Thymus (tissue), 11 donors: ENCODE measurements at regions not wholly inside any gene's neighbourhood (a gene's known extent, or its start where the extent isn't known, plus 50 kb on each side); places are given as distances from the start of the nearest gene placed in this dataset.

Source experiments
- DNase-seq, 9 donors: peaks; one replicate each; pipeline ENCODE4 v3.0.0-alpha.2; 2013; ENCODE audit warnings: low spot score in 9 of 9, low read depth in 6 of 9, missing footprints in 1 of 9
- H3K27ac ChIP-seq, 2 donors: one replicate each; pipeline ENCODE4 v1.5.1; 2013; ENCODE audit warnings: control low read depth in 1 of 2, low read depth in 1 of 2, low read length in 1 of 2, mild to moderate bottlenecking in 1 of 2, moderate library complexity in 1 of 2
- H3K27me3 ChIP-seq, 2 donors: one replicate each; pipeline ENCODE4 v1.5.1; 2013; ENCODE audit warnings: low read length in 1 of 2; ENCODE audit not compliant: control insufficient read depth in 2 of 2, insufficient read depth in 1 of 2
- H3K36me3 ChIP-seq, 2 donors: one replicate each; pipeline ENCODE4 v1.5.1; 2013; ENCODE audit warnings: low read length in 1 of 2, mild to moderate bottlenecking in 1 of 2, moderate library complexity in 1 of 2; ENCODE audit not compliant: control insufficient read depth in 2 of 2, insufficient read depth in 2 of 2
- H3K4me1 ChIP-seq, 2 donors: one replicate each; pipeline ENCODE4 v1.5.1; 2013; ENCODE audit warnings: low read length in 2 of 2; ENCODE audit not compliant: control insufficient read depth in 2 of 2, insufficient read depth in 2 of 2
- H3K4me3 ChIP-seq, 2 donors: one replicate each; pipeline ENCODE4 v1.5.1; 2013; ENCODE audit warnings: low read length in 2 of 2, control low read depth in 1 of 2, mild to moderate bottlenecking in 1 of 2
- H3K9me3 ChIP-seq, 2 donors: one replicate each; pipeline ENCODE4 v1.5.1; 2013; ENCODE audit warnings: low read length in 1 of 2, mild to moderate bottlenecking in 1 of 2; ENCODE audit not compliant: control insufficient read depth in 2 of 2, insufficient read depth in 1 of 2
- WGBS: extraction: QIAGEN DNeasy Blood & Tissue Kit; methylation state at CpG from one replicate; pipeline ENCODE4 v1.1.7; 2013; 5-methylcytosine and 5-hydroxymethylcytosine counted together
- donor health status: healthy.

DNA sequence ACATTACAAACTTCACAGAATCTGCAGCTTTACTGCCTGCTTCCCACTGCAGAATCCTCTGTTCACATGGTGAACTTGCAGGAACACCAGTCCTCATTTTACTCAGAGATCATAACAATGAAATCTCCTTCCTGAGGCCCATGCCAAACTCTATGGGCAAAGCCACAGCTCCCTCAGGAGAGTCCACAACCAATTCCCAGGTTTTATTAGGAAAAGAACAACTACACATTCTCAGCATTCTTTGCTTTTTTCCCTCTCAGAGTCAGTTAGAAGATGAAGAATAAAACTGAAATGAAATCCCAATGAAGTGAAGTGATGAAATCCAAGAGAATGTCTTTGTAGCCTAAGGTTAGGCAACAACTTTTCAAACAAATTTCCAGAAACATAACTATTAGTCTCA, 233.7 kb downstream of the DSEL start:
- Histone ChIP-seq H3K4me3 (no peak overlapping the region), H3K36me3 (no peaks in the 10 kb centered on the region), H3K27ac (no peak overlapping the region), H3K9me3 (no peaks in the 10 kb centered on the region), H3K27me3 (no peaks in the 10 kb centered on the region), H3K4me1 (no peaks in the 10 kb centered on the region)
- DNase-seq = no peak

DNA sequence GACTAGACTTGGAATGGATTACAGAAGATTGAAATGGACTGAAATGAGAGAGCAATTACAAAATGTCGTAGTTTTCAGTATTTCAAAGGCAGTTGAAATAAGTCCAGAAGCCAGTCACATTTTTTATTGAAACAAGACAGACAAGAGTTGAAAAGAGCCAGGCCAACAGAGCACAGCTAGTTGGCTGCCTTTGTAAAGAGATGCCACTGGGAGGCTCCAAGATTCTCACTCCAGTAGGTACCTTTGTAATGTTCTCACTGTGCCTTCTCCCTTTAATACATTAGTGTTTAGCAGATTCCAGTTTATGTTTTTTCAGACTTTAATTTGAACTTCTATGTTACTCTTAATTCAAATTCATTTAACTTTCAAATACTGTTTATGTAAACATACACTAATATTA, 234.8 kb downstream of the DSEL start:
- Histone ChIP-seq H3K4me1 (no peaks in the 10 kb centered on the region), H3K27ac (no peak overlapping the region), H3K4me3 (no peak overlapping the region), H3K27me3 (no peaks in the 10 kb centered on the region), H3K9me3 (no peaks in the 10 kb centered on the region), H3K36me3 (no peaks in the 10 kb centered on the region)
- 91% methylated on average over 1 of the region's 1 CpG for WGBS
- no peak for DNase-seq

DNA sequence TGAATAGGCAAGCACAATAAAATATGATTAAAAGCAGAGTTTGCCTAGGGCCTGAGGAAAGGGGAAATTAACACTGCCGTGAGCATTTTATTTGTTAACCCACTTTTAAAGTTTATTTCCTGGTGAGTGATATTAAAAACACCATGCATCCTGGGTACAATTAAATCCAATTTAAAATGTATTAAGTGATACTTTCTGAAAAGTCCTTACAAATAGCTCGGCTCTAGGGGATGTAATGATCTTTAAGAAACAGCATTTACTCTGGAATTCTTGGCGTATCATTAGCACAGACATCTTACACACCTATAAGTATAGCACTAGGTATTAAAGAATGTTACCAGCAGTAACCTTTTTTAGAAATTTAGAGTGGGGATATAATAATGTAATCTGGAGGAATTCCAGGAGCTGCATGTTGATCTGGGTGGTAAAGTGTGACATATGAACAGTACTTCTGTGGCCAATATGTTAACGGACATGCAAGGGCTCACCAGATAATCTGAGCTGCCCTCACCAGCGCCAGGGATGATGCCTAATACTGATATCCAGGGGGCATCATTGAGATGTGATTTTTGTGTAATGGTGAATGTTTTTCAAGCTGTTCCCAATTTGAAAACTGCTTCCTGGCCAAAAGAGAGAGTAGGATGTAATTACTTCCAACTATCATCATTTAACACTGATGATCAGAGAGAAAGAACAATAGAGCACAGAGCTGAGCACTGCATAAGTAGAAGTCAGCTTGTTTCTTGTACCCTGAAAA, 235.9 kb downstream of the DSEL start:
- H3K27me3 ChIP-seq = no peaks in the 10 kb centered on the region
- 83% methylated on average over 5 of the region's 5 CpGs for WGBS
- no peak overlapping the region for H3K27ac ChIP-seq
- DNase-seq = no peak
- no peaks in the 10 kb centered on the region for H3K36me3 ChIP-seq
- H3K4me3 ChIP-seq = no peak overlapping the region
- H3K9me3 ChIP-seq = no peaks in the 10 kb centered on the region
- no peaks in the 10 kb centered on the region for H3K4me1 ChIP-seq

DNA sequence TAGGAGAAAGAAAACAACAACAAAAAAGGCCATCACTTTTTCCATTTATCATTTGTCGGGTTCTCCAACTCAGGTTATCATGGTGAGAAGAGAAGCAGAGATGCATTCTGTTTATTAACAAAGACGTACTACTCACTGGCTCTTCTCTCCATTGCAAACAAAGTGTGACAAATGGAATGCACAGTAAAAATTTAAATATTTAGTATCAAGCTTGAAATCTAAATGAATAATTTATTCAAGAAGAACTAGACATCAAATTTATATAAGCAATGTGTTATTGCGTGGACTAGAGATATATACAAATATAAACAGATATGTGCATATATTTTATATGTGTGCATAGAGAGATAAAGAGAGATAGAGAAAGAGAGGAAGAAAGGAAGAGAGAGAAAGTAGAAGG, 236.5 kb downstream of the DSEL start:
- Histone ChIP-seq H3K9me3 (no peaks in the 10 kb centered on the region), H3K36me3 (no peaks in the 10 kb centered on the region), H3K27me3 (no peaks in the 10 kb centered on the region), H3K4me1 (no peaks in the 10 kb centered on the region), H3K4me3 (no peak overlapping the region), H3K27ac (no peak overlapping the region)
- WGBS = 94% methylated on average over 3 of the region's 3 CpGs
- DNase-seq = no peak

DNA sequence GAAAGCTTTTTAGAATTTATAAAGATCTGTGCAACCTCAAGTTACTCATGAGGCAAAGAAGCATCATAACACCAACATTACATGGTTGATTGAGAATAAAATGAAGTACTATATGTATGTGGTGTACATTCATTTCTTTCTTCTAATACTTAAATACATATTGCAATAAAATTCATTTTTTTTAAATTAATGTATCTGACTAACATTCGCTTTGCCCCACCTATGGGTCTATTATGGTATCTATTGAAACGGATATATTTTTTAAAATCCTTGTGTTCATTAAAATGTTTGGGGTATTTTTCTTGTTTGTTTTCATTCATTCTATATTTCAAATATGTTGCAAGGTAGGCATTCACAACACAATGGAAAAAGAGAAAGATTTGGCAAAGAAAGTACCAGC, 237.5 kb downstream of the DSEL start:
- H3K36me3 ChIP-seq = no peaks in the 10 kb centered on the region
- no peaks in the 10 kb centered on the region for H3K4me1 ChIP-seq
- 82% methylated on average over 2 of the region's 2 CpGs for WGBS
- H3K9me3 ChIP-seq = no peaks in the 10 kb centered on the region
- H3K27me3 ChIP-seq = no peaks in the 10 kb centered on the region
- no peak overlapping the region for H3K27ac ChIP-seq
- no peak for DNase-seq
- H3K4me3 ChIP-seq = no peak overlapping the region

DNA sequence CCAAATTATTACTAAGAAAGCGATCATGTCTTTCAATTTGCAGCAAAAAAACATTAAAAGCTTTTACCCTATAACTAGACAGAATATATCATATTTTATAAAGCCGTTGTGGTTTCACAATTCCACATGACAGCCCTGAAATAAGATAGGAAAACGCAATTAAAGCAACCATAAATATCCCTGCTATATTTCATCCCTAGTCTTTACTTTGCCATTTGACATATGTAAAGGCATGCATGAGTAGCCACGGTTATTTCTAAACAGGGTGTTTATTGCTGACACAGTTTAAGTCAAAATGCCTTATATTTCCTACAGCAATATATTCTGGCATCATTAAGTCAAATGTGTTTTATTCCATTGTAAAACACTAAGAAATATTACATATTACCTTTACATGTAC, 239.9 kb downstream of the DSEL start:
- DNase-seq = no peak
- no peaks in the 10 kb centered on the region for H3K9me3 ChIP-seq
- no peak overlapping the region for H3K27ac ChIP-seq
- 40% methylated on average over 4 of the region's 4 CpGs for WGBS
- no peaks in the 10 kb centered on the region for H3K4me1 ChIP-seq
- H3K36me3 ChIP-seq = no peaks in the 10 kb centered on the region
- H3K4me3 ChIP-seq = no peak overlapping the region
- no peaks in the 10 kb centered on the region for H3K27me3 ChIP-seq

DNA sequence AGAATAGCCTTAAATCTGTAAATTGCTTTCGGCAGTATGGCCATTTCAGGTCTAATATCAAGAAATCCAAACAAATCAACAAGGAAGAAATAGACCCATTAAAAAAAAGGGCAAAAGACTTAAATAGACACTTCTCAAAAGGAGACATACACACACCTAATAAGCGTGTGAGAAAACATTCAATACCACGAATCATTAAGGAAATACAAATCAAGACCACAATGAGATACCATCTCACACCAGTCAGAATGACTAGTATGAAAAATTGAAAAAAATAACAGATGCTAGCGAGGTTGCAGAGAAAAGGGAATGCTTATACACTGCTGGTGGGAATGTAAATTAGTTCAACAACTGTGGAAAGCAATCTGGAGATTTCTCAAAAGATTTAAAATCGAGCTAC, 243.2 kb downstream of the DSEL start:
- 38% methylated on average over 5 of the region's 5 CpGs for WGBS

DNA sequence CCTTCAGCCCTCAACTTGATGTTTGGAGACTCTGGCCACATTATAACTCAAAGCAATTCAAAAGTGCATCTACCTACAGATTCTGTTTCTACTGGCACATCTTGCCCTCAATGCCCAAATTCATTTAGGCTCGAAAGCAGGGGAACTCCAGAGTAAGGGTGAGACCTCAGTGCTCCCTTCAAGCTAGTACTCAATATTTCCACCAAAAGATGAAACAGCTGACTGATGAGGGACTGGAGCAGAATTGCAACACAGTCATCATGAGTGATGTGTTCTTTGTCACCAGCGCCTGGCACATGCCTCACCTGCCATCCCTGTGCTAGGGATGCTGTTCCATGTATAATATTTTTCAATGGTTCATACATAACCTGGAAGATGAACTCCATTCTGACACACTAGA, 247.3 kb downstream of the DSEL start:
- 92% methylated on average over 2 of the region's 2 CpGs for WGBS
- Histone ChIP-seq H3K36me3 (no peaks in the 10 kb centered on the region), H3K27ac (no peak overlapping the region), H3K27me3 (no peaks in the 10 kb centered on the region), H3K4me1 (no peaks in the 10 kb centered on the region), H3K9me3 (no peaks in the 10 kb centered on the region), H3K4me3 (no peak overlapping the region)
- DNase-seq = no peak

More for the DNA sequence above, 243.2 kb downstream of the DSEL start:
- no peaks in the 10 kb centered on the region for H3K36me3 ChIP-seq
- H3K9me3 ChIP-seq = no peaks in the 10 kb centered on the region
- no peak overlapping the region for H3K27ac ChIP-seq
- H3K27me3 ChIP-seq = no peaks in the 10 kb centered on the region
- no peaks in the 10 kb centered on the region for H3K4me1 ChIP-seq
- H3K4me3 ChIP-seq = no peak overlapping the region
- no peak for DNase-seq

DNA sequence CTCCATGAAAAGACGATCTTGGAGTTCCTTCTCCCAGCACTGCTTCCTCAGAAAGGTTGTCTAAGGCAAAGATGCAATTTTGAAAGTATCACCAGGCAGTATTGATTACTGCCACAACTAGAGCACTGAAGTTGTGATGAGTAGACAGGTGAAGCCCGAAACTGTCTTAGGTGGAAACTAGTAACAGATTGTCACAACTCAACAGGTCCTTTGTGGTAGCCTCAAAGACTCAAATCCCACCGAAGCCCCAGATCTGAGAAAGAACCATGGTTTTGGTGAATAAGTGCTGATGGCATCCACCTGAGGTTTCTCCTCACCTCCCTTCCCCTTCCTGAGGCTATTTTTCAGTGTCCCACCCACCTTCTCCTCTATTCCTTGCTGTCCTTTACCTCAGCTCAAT, 248.0 kb downstream of the DSEL start:
- no peaks in the 10 kb centered on the region for H3K27me3 ChIP-seq
- H3K36me3 ChIP-seq = no peaks in the 10 kb centered on the region
- H3K4me3 ChIP-seq = no peak overlapping the region
- WGBS = 94% methylated on average over 3 of the region's 3 CpGs
- no peak for DNase-seq
- H3K27ac ChIP-seq = no peak overlapping the region
- no peaks in the 10 kb centered on the region for H3K4me1 ChIP-seq
- no peaks in the 10 kb centered on the region for H3K9me3 ChIP-seq
